Liver (tissue), 7 donors: ENCODE measurements at regions not wholly inside any gene's neighbourhood (a gene's known extent, or its start where the extent isn't known, plus 50 kb on each side); places are given as distances from the start of the nearest gene placed in this dataset.

ENCODE experiments used
- DNase-seq: peaks from one replicate; pipeline ENCODE4 v3.0.0-alpha.2; 2017; ENCODE audit warnings: low spot score
- H3K27ac ChIP-seq, 2 donors: one replicate each; pipeline ENCODE4 v1.7.0; 2013; ENCODE audit warnings: inconsistent platforms in 2 of 2, low read length in 2 of 2, control low read depth in 1 of 2, low read depth in 1 of 2, mild to moderate bottlenecking in 1 of 2
- H3K27me3 ChIP-seq, 4 donors: one replicate each; pipeline versions ENCODE4 v1.6.1 to v1.7.0; 2013; ENCODE audit warnings: low read length in 3 of 4, inconsistent platforms in 1 of 4, mild to moderate bottlenecking in 1 of 4, moderate library complexity in 1 of 4; ENCODE audit not compliant: control insufficient read depth in 4 of 4, insufficient read depth in 4 of 4
- H3K36me3 ChIP-seq, 4 donors: one replicate each; pipeline versions ENCODE4 v1.6.1 to v1.7.0; 2013; ENCODE audit warnings: low read length in 3 of 4, mild to moderate bottlenecking in 3 of 4, low read depth in 1 of 4, moderate library complexity in 1 of 4; ENCODE audit not compliant: control insufficient read depth in 4 of 4, insufficient read depth in 3 of 4
- H3K4me1 ChIP-seq, 4 donors: one replicate each; pipeline versions ENCODE4 v1.6.1 to v1.7.0; 2013; ENCODE audit warnings: low read length in 3 of 4, mild to moderate bottlenecking in 3 of 4, moderate library complexity in 1 of 4; ENCODE audit not compliant: control insufficient read depth in 4 of 4, insufficient read depth in 4 of 4
- H3K4me3 ChIP-seq, 3 donors: one replicate each; pipeline versions ENCODE4 v1.6.1 to v1.7.0; 2013; ENCODE audit warnings: low read length in 3 of 3, control low read depth in 1 of 3, low read depth in 1 of 3, mild to moderate bottlenecking in 1 of 3
- H3K9ac ChIP-seq, 2 donors: one replicate each; pipeline ENCODE4 v1.7.0; 2013; ENCODE audit warnings: low read length in 2 of 2, mild to moderate bottlenecking in 2 of 2, moderate library complexity in 2 of 2, control low read depth in 1 of 2, low read depth in 1 of 2
- H3K9me3 ChIP-seq, 4 donors: one replicate each; pipeline versions ENCODE4 v1.6.1 to v1.7.0; 2013; ENCODE audit warnings: low read length in 3 of 4; ENCODE audit not compliant: control insufficient read depth in 4 of 4
- EGR1 ChIP-seq, 2 donors: IDR thresholded peaks; 2 replicates each; pipeline ENCODE4 v1.6.1; 2016 to 2018; ENCODE audit warnings: antibody characterized with exemption in 2 of 2, low read depth in 2 of 2
- HNF4A ChIP-seq, 2 donors: conservative IDR thresholded peaks; 2 replicates each; pipeline ENCODE4 v1.6.1; 2016; ENCODE audit warnings: antibody characterized with exemption in 2 of 2, mild to moderate bottlenecking in 2 of 2
- HNF4G ChIP-seq: IDR thresholded peaks from 2 replicates; pipeline ENCODE4 v1.6.1; 2016; ENCODE audit warnings: antibody characterized with exemption
- JUND ChIP-seq, 2 donors: IDR thresholded peaks; 2 replicates each; pipeline ENCODE4 v1.6.1; 2016; ENCODE audit warnings: antibody characterized with exemption in 2 of 2
- RAD21 ChIP-seq, 2 donors: IDR thresholded peaks; 2 replicates each; pipeline ENCODE4 v1.6.1; 2016; ENCODE audit warnings: antibody characterized with exemption in 2 of 2, mild to moderate bottlenecking in 2 of 2
- SP1 ChIP-seq: IDR thresholded peaks from 2 replicates; pipeline ENCODE4 v1.6.1; 2018; ENCODE audit warnings: antibody characterized with exemption, mild to moderate bottlenecking
- YY1 ChIP-seq: IDR thresholded peaks from 2 replicates; pipeline ENCODE4 v1.6.1; 2016; ENCODE audit warnings: antibody characterized with exemption, mild to moderate bottlenecking
- WGBS: extraction: QIAGEN DNeasy Blood & Tissue Kit; methylation state at CpG from one replicate; pipeline ENCODE4 v1.1.7; 2013; 5-methylcytosine and 5-hydroxymethylcytosine counted together
- TF ChIP-seq, protein P1 (sequence below): IDR thresholded peaks from 2 replicates; pipeline ENCODE4 v1.6.1; 2016; ENCODE audit warnings: antibody characterized with exemption, mild to moderate bottlenecking
- TF ChIP-seq, protein P2 (sequence below): IDR thresholded peaks from 2 replicates; pipeline ENCODE4 v1.6.1; 2016; ENCODE audit warnings: antibody characterized with exemption
- donor health status: healthy.
- donor health status: healthy.
- donor health status: healthy.
- donor health status: healthy.

DNA sequence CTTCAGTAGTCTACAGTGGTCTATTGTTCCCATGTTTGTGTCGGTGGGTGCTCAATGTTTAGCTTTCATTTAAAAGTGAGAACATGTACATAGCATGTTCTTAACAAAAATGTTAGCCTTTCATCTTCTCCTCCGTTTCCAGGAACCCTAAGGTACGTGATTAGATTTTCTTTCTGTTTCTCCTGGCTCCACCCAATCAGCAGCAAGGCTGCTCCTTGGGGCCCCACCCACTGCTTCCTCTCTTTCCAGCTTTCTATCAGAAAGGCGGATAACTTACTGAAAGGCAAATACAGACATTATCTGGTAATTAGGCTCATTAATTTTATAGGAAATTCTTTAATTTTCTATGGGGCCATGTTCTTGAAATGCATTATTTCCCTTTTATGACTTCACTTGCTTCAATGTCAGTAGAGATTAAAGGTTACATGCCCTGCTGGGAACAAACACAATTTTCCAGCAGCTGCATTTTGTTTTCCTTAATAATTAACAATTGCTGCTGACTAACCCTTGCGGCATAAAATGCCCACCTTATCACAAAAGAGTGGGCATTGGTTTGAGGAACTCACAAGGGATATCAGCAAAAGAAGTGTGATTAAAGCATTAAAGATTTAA lies 324.9 kb upstream of the SNX7 start:
- DNase-seq = no peak
- peak overlapping the region in 1 of 3 donors; percentile 17 for H3K4me3 ChIP-seq

DNA sequence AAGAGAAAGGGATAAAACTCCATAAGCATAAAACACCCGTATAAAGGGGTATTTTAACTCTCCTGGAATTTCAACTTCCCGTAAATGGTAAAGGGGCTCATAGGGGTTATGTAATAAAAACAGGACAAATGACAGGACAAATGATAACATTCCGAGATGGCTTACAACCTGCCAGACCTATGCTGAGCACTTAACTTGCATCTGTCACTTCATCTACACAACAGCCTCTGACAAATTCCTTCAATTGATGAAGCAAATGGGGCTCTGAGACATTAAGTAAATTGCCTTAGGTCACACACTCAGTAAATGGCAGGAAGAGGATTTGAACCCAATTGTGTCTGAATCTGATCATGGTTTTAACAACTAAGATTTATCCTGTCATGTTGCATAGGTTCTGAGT lies 327.6 kb upstream of the SNX7 start:
- Histone ChIP-seq H3K27ac (no peak overlapping the region), H3K9me3 (no peaks in the 10 kb centered on the region), H3K9ac (no peak overlapping the region), H3K4me3 (no peak overlapping the region), H3K4me1 (peaks cover 0 to 2% (median 0%) of the 10 kb centered on the region in 4 donors), H3K36me3 (no peaks in the 10 kb centered on the region), H3K27me3 (no peaks in the 10 kb centered on the region)
- TF ChIP-seq HNF4G (no peak), RAD21 (IDR thresholded peaks at IDR 0.05) (no peak), HNF4A (conservative IDR thresholded peaks at IDR 0.05) (no peak), EGR1 (IDR thresholded peaks at IDR 0.05; ENCODE audit: low read depth in 2 of 2) (no peak)
- WGBS = 81% methylated on average over 3 of the region's 3 CpGs
- no peak for DNase-seq

More for the DNA sequence above, 324.9 kb upstream of the SNX7 start:
- no peak overlapping the region for H3K9ac ChIP-seq
- peaks cover 0 to 2% (median 0%) of the 10 kb centered on the region in 4 donors for H3K4me1 ChIP-seq
- H3K36me3 ChIP-seq = no peaks in the 10 kb centered on the region
- TF ChIP-seq, protein P1, sequence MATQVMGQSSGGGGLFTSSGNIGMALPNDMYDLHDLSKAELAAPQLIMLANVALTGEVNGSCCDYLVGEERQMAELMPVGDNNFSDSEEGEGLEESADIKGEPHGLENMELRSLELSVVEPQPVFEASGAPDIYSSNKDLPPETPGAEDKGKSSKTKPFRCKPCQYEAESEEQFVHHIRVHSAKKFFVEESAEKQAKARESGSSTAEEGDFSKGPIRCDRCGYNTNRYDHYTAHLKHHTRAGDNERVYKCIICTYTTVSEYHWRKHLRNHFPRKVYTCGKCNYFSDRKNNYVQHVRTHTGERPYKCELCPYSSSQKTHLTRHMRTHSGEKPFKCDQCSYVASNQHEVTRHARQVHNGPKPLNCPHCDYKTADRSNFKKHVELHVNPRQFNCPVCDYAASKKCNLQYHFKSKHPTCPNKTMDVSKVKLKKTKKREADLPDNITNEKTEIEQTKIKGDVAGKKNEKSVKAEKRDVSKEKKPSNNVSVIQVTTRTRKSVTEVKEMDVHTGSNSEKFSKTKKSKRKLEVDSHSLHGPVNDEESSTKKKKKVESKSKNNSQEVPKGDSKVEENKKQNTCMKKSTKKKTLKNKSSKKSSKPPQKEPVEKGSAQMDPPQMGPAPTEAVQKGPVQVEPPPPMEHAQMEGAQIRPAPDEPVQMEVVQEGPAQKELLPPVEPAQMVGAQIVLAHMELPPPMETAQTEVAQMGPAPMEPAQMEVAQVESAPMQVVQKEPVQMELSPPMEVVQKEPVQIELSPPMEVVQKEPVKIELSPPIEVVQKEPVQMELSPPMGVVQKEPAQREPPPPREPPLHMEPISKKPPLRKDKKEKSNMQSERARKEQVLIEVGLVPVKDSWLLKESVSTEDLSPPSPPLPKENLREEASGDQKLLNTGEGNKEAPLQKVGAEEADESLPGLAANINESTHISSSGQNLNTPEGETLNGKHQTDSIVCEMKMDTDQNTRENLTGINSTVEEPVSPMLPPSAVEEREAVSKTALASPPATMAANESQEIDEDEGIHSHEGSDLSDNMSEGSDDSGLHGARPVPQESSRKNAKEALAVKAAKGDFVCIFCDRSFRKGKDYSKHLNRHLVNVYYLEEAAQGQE = no peak
- no peak for TF ChIP-seq EGR1 (IDR thresholded peaks at IDR 0.05; ENCODE audit: low read depth in 2 of 2)
- H3K9me3 ChIP-seq = no peaks in the 10 kb centered on the region
- no peak overlapping the region for H3K27ac ChIP-seq
- no peaks in the 10 kb centered on the region for H3K27me3 ChIP-seq
- WGBS = 51% methylated on average over 5 of the region's 5 CpGs

DNA sequence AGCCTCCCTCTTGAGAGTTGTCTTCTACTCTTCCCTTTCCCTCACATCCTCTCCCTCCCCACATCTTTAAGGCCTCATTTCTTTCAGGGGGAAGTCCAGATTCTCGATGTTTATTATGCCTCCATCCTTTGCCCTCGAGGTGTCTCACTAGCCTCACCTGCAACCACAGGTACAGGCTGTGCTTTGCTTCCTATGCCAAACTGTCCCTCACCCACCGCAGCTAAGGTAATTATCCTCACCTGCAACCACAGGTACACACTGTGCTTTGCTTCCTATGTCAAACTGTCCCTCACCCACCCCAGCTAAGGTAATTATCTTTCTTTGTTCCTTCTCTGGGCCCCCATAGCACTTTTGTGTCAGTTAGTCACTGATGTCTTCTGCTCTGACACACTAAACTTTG lies 328.1 kb upstream of the SNX7 start:
- no peak overlapping the region for H3K4me3 ChIP-seq
- H3K4me1 ChIP-seq = peaks cover 0 to 2% (median 0%) of the 10 kb centered on the region in 4 donors
- no peak overlapping the region for H3K9ac ChIP-seq
- no peaks in the 10 kb centered on the region for H3K27me3 ChIP-seq
- DNase-seq = no peak
- no peaks in the 10 kb centered on the region for H3K9me3 ChIP-seq
- no peaks in the 10 kb centered on the region for H3K36me3 ChIP-seq
- TF ChIP-seq, protein P1 = no peak
- TF ChIP-seq EGR1 (IDR thresholded peaks at IDR 0.05; ENCODE audit: low read depth in 2 of 2) (no peak), HNF4G (no peak), HNF4A (conservative IDR thresholded peaks at IDR 0.05) (no peak), SP1 (no peak), YY1 (no peak), JUND (IDR thresholded peaks at IDR 0.05) (no peak)
- TF ChIP-seq, protein P2, sequence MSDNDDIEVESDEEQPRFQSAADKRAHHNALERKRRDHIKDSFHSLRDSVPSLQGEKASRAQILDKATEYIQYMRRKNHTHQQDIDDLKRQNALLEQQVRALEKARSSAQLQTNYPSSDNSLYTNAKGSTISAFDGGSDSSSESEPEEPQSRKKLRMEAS = no peak
- H3K27ac ChIP-seq = no peak overlapping the region
- 74% methylated on average over 3 of the region's 3 CpGs for WGBS
